GM12878 (cell line): ENCODE measurements at regions not wholly inside any gene's neighbourhood (a gene's known extent, or its start where the extent isn't known, plus 50 kb on each side); places are given as distances from the start of the nearest gene placed in this dataset.

ENCODE experiments used
- ATF3 ChIP-seq: IDR thresholded peaks from 2 replicates; pipeline ENCODE4 v1.6.1; 2011; ENCODE audit warnings: low read depth, mild to moderate bottlenecking, low read length, moderate library complexity, borderline replicate concordance; ENCODE audit errors: extremely low read depth
- BACH1 ChIP-seq: fragments of 450-650 bp; IDR thresholded peaks from 2 replicates; pipeline ENCODE4 v1.6.1; 2017; ENCODE audit warnings: mild to moderate bottlenecking, borderline replicate concordance
- BHLHE40 ChIP-seq, 2 experiments: fragments of 450-650 bp in 1 of 2; IDR thresholded peaks; 2 replicates each; pipeline ENCODE4 v1.6.1; 2011 to 2017; ENCODE audit warnings: low read depth in 2 of 2, borderline replicate concordance in 1 of 2, improper control_type of control experiment in 1 of 2, low read length in 1 of 2, mild to moderate bottlenecking in 1 of 2
- EP300 ChIP-seq, 2 experiments: fragments of 150-350 bp in 1 of 2; IDR thresholded peaks; 2 replicates each; pipeline ENCODE4 v1.6.1; 2011 to 2012; ENCODE audit warnings: low read depth in 2 of 2, low read length in 2 of 2, borderline replicate concordance in 1 of 2, improper control_type of control experiment in 1 of 2, inconsistent platforms in 1 of 2; ENCODE audit not compliant: control insufficient read depth in 1 of 2
- HCFC1 ChIP-seq: fragments of 150-350 bp; IDR thresholded peaks from 2 replicates; pipeline ENCODE4 v1.6.1; 2014; ENCODE audit warnings: low read length
- MYB ChIP-seq: fragments of 150-350 bp; IDR thresholded peaks from 2 replicates; pipeline ENCODE4 v1.6.1; 2014; ENCODE audit warnings: mild to moderate bottlenecking, low read depth, low read length, borderline replicate concordance
- POLR2AphosphoS5 ChIP-seq: IDR thresholded peaks from 2 replicates; pipeline ENCODE4 v1.6.1; 2011; ENCODE audit warnings: mild to moderate bottlenecking, low read length, inconsistent platforms
- RBBP5 ChIP-seq: fragments of 200-600 bp; sonication (generic); conservative IDR thresholded peaks from 2 replicates; pipeline ENCODE4 v1.6.1; 2016
- SREBF2 ChIP-seq: IDR thresholded peaks from 2 replicates; pipeline ENCODE4 v1.6.1; 2012; ENCODE audit warnings: mild to moderate bottlenecking, low read length
- TF ChIP-seq, protein P1 (sequence below): IDR thresholded peaks from 2 replicates; pipeline ENCODE4 v1.6.1; 2012; ENCODE audit warnings: low read depth, low read length, improper control_type of control experiment

DNA sequence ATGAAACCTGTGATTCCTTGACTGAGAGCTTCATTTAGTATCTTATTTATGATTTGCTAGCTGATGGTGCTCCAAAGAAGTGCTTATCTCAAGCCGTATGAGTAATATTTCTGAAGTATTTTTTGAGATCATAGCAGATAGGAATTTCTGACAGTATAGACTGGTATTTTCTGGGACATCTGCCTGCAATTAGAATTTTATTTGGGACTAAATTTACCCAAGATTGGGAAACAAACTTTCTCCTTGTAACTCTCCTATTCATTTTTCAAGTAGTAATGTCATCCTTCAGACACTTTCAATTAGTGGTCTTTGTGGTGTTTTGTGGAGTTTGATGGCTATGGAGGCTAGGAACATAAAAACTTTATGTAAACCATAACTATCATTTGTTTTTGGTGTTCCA is 597.2 kb upstream of the ZP4 start:
- TF ChIP-seq BACH1: no peak
- TF ChIP-seq, protein P1, sequence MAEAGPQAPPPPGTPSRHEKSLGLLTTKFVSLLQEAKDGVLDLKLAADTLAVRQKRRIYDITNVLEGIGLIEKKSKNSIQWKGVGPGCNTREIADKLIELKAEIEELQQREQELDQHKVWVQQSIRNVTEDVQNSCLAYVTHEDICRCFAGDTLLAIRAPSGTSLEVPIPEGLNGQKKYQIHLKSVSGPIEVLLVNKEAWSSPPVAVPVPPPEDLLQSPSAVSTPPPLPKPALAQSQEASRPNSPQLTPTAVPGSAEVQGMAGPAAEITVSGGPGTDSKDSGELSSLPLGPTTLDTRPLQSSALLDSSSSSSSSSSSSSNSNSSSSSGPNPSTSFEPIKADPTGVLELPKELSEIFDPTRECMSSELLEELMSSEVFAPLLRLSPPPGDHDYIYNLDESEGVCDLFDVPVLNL: no peak
- no peak for TF ChIP-seq POLR2AphosphoS5
- TF ChIP-seq BHLHE40 (IDR thresholded peaks at IDR 0.05; ENCODE audit: borderline replicate concordance in 1 of 2, low read depth in 2 of 2, low read length in 1 of 2): no peak
- no peak for TF ChIP-seq EP300 (IDR thresholded peaks at IDR 0.05; ENCODE audit: borderline replicate concordance in 1 of 2, control insufficient read depth in 1 of 2, low read depth in 2 of 2, low read length in 2 of 2)
- TF ChIP-seq SREBF2: no peak
- no peak for TF ChIP-seq ATF3
- no peak for TF ChIP-seq MYB
- TF ChIP-seq HCFC1: no peak
- no peak for TF ChIP-seq RBBP5
